Mesenchymal stem cell (in vitro differentiated cells and primary cell): ENCODE measurements at regions not wholly inside any gene's neighbourhood (a gene's known extent, or its start where the extent isn't known, plus 50 kb on each side); places are given as distances from the start of the nearest gene placed in this dataset.

Experiments
- DNase-seq: peaks from one replicate; pipeline ENCODE4 v3.0.0-alpha.2; 2013
- H2AFZ ChIP-seq: one replicate; pipeline ENCODE4 v1.6.1; 2013; ENCODE audit warnings: low read depth, mild to moderate bottlenecking, control low read depth, inconsistent platforms, low read length, moderate library complexity
- H2AK5ac ChIP-seq: 2 replicates; pipeline ENCODE4 v1.6.1; 2013; ENCODE audit warnings: low read length, moderate library complexity, mild to moderate bottlenecking, inconsistent platforms; ENCODE audit not compliant: severe bottlenecking
- H2BK120ac ChIP-seq: one replicate; pipeline ENCODE4 v1.6.1; 2013; ENCODE audit warnings: low read depth, mild to moderate bottlenecking, inconsistent platforms, low read length, moderate library complexity
- H2BK12ac ChIP-seq, 2 experiments: one replicate each; pipeline ENCODE4 v1.6.1; 2013; ENCODE audit warnings: inconsistent platforms in 2 of 2, low read length in 2 of 2, mild to moderate bottlenecking in 2 of 2, moderate library complexity in 2 of 2, control low read depth in 1 of 2
- H2BK15ac ChIP-seq: one replicate; pipeline ENCODE4 v1.6.1; 2013; ENCODE audit warnings: mild to moderate bottlenecking, low read depth, inconsistent platforms; ENCODE audit not compliant: poor library complexity, severe bottlenecking
- H2BK5ac ChIP-seq: 2 replicates; pipeline ENCODE4 v1.6.1; 2013; ENCODE audit warnings: low read depth, mild to moderate bottlenecking, low read length, control low read depth, inconsistent platforms; ENCODE audit not compliant: poor library complexity, severe bottlenecking
- H3K14ac ChIP-seq, 2 experiments: one replicate each; pipeline ENCODE4 v1.6.1; 2013; ENCODE audit warnings: inconsistent platforms in 2 of 2, low read length in 2 of 2, control low read depth in 1 of 2, mild to moderate bottlenecking in 1 of 2, moderate library complexity in 1 of 2
- H3K18ac ChIP-seq, 2 experiments: one replicate each; pipeline ENCODE4 v1.6.1; 2013; ENCODE audit warnings: inconsistent platforms in 2 of 2, low read length in 2 of 2, control low read depth in 1 of 2, low read depth in 1 of 2, mild to moderate bottlenecking in 1 of 2
- H3K23ac ChIP-seq, 2 experiments: one replicate each; pipeline ENCODE4 v1.6.1; 2013; ENCODE audit warnings: inconsistent platforms in 2 of 2, low read length in 2 of 2, mild to moderate bottlenecking in 2 of 2, moderate library complexity in 2 of 2, control low read depth in 1 of 2
- H3K27ac ChIP-seq: 2 replicates; pipeline ENCODE4 v1.5.1; 2013; ENCODE audit warnings: mild to moderate bottlenecking, moderate library complexity, low read length, control low read depth, inconsistent platforms; ENCODE audit not compliant: poor library complexity, severe bottlenecking
- H3K27me3 ChIP-seq, 2 experiments: 2 replicates each; pipeline versions ENCODE4 v1.6.1 to v1.7.0; 2013; ENCODE audit warnings: low read length in 2 of 2, mild to moderate bottlenecking in 2 of 2, moderate library complexity in 2 of 2, control low read depth in 1 of 2, inconsistent platforms in 1 of 2; ENCODE audit not compliant: control insufficient read depth in 1 of 2, insufficient read depth in 1 of 2
- H3K36me3 ChIP-seq, 2 experiments: 2 replicates each; pipeline versions ENCODE4 v1.6.1 to v1.7.0; 2013; ENCODE audit warnings: low read length in 2 of 2, control low read depth in 1 of 2, inconsistent platforms in 1 of 2, low read depth in 1 of 2, mild to moderate bottlenecking in 1 of 2; ENCODE audit not compliant: insufficient read depth in 2 of 2, control insufficient read depth in 1 of 2
- H3K4ac ChIP-seq, 2 experiments: one replicate each; pipeline ENCODE4 v1.6.1; 2013; ENCODE audit warnings: inconsistent platforms in 2 of 2, low read length in 2 of 2, mild to moderate bottlenecking in 2 of 2, moderate library complexity in 2 of 2, control low read depth in 1 of 2, low read depth in 1 of 2
- H3K4me1 ChIP-seq: 2 replicates; pipeline ENCODE4 v1.6.1; 2013; ENCODE audit warnings: low read depth, low read length, control low read depth; ENCODE audit not compliant: control insufficient read depth, insufficient read depth
- H3K4me2 ChIP-seq: 2 replicates; pipeline ENCODE4 v1.6.1; 2013; ENCODE audit warnings: low read length, mild to moderate bottlenecking, inconsistent platforms; ENCODE audit not compliant: poor library complexity, severe bottlenecking
- H3K4me3 ChIP-seq, 2 experiments: 2 replicates each; pipeline versions ENCODE4 v1.5.1 to v1.7.0; 2013; ENCODE audit warnings: low read length in 2 of 2, mild to moderate bottlenecking in 2 of 2, control low read depth in 1 of 2, low read depth in 1 of 2; ENCODE audit not compliant: insufficient read depth in 1 of 2
- H3K79me1 ChIP-seq: replicated peaks from 2 replicates; pipeline ENCODE4 v1.6.1; 2013; ENCODE audit warnings: mild to moderate bottlenecking, control low read depth, low read length, inconsistent platforms; ENCODE audit not compliant: poor library complexity, severe bottlenecking
- H3K9ac ChIP-seq: 2 replicates; pipeline ENCODE4 v1.7.0; 2013; ENCODE audit warnings: mild to moderate bottlenecking, low read length, moderate library complexity
- H3K9me3 ChIP-seq: 2 replicates; pipeline ENCODE4 v1.7.0; 2013; ENCODE audit warnings: mild to moderate bottlenecking, low read length; ENCODE audit not compliant: control insufficient read depth
- H4K8ac ChIP-seq: one replicate; pipeline ENCODE4 v1.6.1; 2013; ENCODE audit warnings: inconsistent platforms, mild to moderate bottlenecking, low read length, moderate library complexity
- H4K91ac ChIP-seq: one replicate; pipeline ENCODE4 v1.6.1; 2013; ENCODE audit warnings: mild to moderate bottlenecking, low read length, inconsistent platforms
- WGBS: methylation state at CpG from one replicate; pipeline ENCODE4 v1.1.7; 2013; ENCODE audit warnings: mixed read lengths; 5-methylcytosine and 5-hydroxymethylcytosine counted together

GRCh38 chr17:31744511-31744951 lies 114.5 kb downstream of the COPRS start:
- H3K9ac ChIP-seq: peak overlapping the region; percentile 61
- no peaks in the 10 kb centered on the region for H3K79me1 ChIP-seq
- no peak overlapping the region for H3K14ac ChIP-seq
- H3K23ac ChIP-seq: no peak overlapping the region
- WGBS: 10% methylated on average over 2 of the region's 3 CpGs
- H4K91ac ChIP-seq: peak overlapping the region; percentile 4
- no peak overlapping the region for H2BK15ac ChIP-seq
- no peak overlapping the region for H2BK120ac ChIP-seq
- no peak overlapping the region for H2BK5ac ChIP-seq
- peak overlapping the region in 1 of 2 experiments; percentile 3 for H2BK12ac ChIP-seq
- H3K4me3 ChIP-seq: no peak overlapping the region
- no peak overlapping the region for H2AK5ac ChIP-seq
- peaks cover 2% of the 10 kb centered on the region for H3K4me1 ChIP-seq
- no peak overlapping the region for H3K4me2 ChIP-seq
- no peaks in the 10 kb centered on the region for H3K9me3 ChIP-seq
- H3K27me3 ChIP-seq: no peaks in the 10 kb centered on the region
- no peaks in the 10 kb centered on the region for H3K36me3 ChIP-seq
- H3K27ac ChIP-seq: no peak overlapping the region
- no peak overlapping the region for H2AFZ ChIP-seq
- peak overlapping the region in 1 of 2 experiments; percentile 22 for H3K18ac ChIP-seq
- peak overlapping the region; percentile 36 for H4K8ac ChIP-seq
- H3K4ac ChIP-seq: peak overlapping the region in 1 of 2 experiments; percentile 89
- peak; percentile 63 for DNase-seq

GRCh38 chr17:31743797-31744196 lies 115.2 kb downstream of the COPRS start:
- H3K4ac ChIP-seq: no peak overlapping the region
- H3K9me3 ChIP-seq: no peaks in the 10 kb centered on the region
- H3K27ac ChIP-seq: no peak overlapping the region
- no peak overlapping the region for H2BK15ac ChIP-seq
- H3K36me3 ChIP-seq: no peaks in the 10 kb centered on the region
- no peaks in the 10 kb centered on the region for H3K79me1 ChIP-seq
- peak overlapping the region in 1 of 2 experiments; percentile 41 for H3K18ac ChIP-seq
- no peak overlapping the region for H2BK12ac ChIP-seq
- H2AFZ ChIP-seq: no peak overlapping the region
- no peaks in the 10 kb centered on the region for H3K27me3 ChIP-seq
- no peak overlapping the region for H3K4me2 ChIP-seq
- H4K91ac ChIP-seq: no peak overlapping the region
- H2BK5ac ChIP-seq: no peak overlapping the region
- peak; percentile 74 for DNase-seq
- WGBS: 10% methylated on average over 2 of the region's 2 CpGs
- H4K8ac ChIP-seq: no peak overlapping the region
- H3K4me1 ChIP-seq: peaks cover 2% of the 10 kb centered on the region
- no peak overlapping the region for H3K23ac ChIP-seq
- peak overlapping the region; percentile 61 for H3K9ac ChIP-seq
- no peak overlapping the region for H3K4me3 ChIP-seq
- H2AK5ac ChIP-seq: no peak overlapping the region
- H2BK120ac ChIP-seq: no peak overlapping the region
- no peak overlapping the region for H3K14ac ChIP-seq

GRCh38 chr17:31741371-31741770 lies 117.7 kb downstream of the COPRS start:
- no peaks in the 10 kb centered on the region for H3K36me3 ChIP-seq
- H3K9me3 ChIP-seq: no peaks in the 10 kb centered on the region
- H3K14ac ChIP-seq: no peak overlapping the region
- no peaks in the 10 kb centered on the region for H3K79me1 ChIP-seq
- no peak for DNase-seq
- no peak overlapping the region for H3K27ac ChIP-seq
- WGBS: 46% methylated on average over 2 of the region's 3 CpGs
- no peak overlapping the region for H3K4me3 ChIP-seq
- no peak overlapping the region for H2BK5ac ChIP-seq
- no peak overlapping the region for H2BK15ac ChIP-seq
- no peaks in the 10 kb centered on the region for H3K27me3 ChIP-seq
- H2AFZ ChIP-seq: no peak overlapping the region
- H4K8ac ChIP-seq: no peak overlapping the region
- no peak overlapping the region for H3K23ac ChIP-seq
- H3K4me2 ChIP-seq: no peak overlapping the region
- peak overlapping the region in 1 of 2 experiments; percentile 77 for H3K18ac ChIP-seq
- H3K4me1 ChIP-seq: peaks cover 2% of the 10 kb centered on the region
- H2BK120ac ChIP-seq: no peak overlapping the region
- peak overlapping the region in 1 of 2 experiments; percentile 43 for H2BK12ac ChIP-seq
- H2AK5ac ChIP-seq: no peak overlapping the region
- peak overlapping the region; percentile 36 for H3K9ac ChIP-seq
- no peak overlapping the region for H3K4ac ChIP-seq
- no peak overlapping the region for H4K91ac ChIP-seq

GRCh38 chr17:31740611-31741082 lies 118.4 kb downstream of the COPRS start:
- H3K79me1 ChIP-seq: no peaks in the 10 kb centered on the region
- H2BK12ac ChIP-seq: peak overlapping the region in 1 of 2 experiments; percentile 55
- no peaks in the 10 kb centered on the region for H3K36me3 ChIP-seq
- H4K8ac ChIP-seq: no peak overlapping the region
- no peak overlapping the region for H3K4ac ChIP-seq
- 27% methylated on average over 4 of the region's 4 CpGs for WGBS
- no peak overlapping the region for H3K27ac ChIP-seq
- no peak overlapping the region for H3K18ac ChIP-seq
- peaks cover 2% of the 10 kb centered on the region for H3K4me1 ChIP-seq
- no peak overlapping the region for H2AFZ ChIP-seq
- H2AK5ac ChIP-seq: no peak overlapping the region
- no peak overlapping the region for H2BK15ac ChIP-seq
- H3K9ac ChIP-seq: peak overlapping the region; percentile 74
- no peak overlapping the region for H3K14ac ChIP-seq
- H3K9me3 ChIP-seq: no peaks in the 10 kb centered on the region
- no peak overlapping the region for H3K23ac ChIP-seq
- H3K4me2 ChIP-seq: no peak overlapping the region
- H2BK120ac ChIP-seq: no peak overlapping the region
- no peak overlapping the region for H2BK5ac ChIP-seq
- H4K91ac ChIP-seq: no peak overlapping the region
- no peaks in the 10 kb centered on the region for H3K27me3 ChIP-seq
- DNase-seq: peak; percentile 71
- H3K4me3 ChIP-seq: no peak overlapping the region
